Small intestine (tissue), 7 donors: ENCODE measurements at regions not wholly inside any gene's neighbourhood (a gene's known extent, or its start where the extent isn't known, plus 50 kb on each side); places are given as distances from the start of the nearest gene placed in this dataset.
A peak's percentile ranks its signal among the peaks of the same experiment; 100 is the strongest.

Experiments used
- DNase-seq, 2 donors: peaks; one replicate each; pipeline versions ENCODE4 v3.0.0 to v3.0.0-alpha.2; 2013
- FAIRE-seq: peaks from 2 replicates; lab custom pipeline; 2012; peaks lifted over from hg19 to GRCh38; lab: Jason Lieb, UNC
- H3K27ac ChIP-seq, 3 donors: one replicate each; pipeline ENCODE4 v1.5.1; 2013; ENCODE audit warnings: low read length in 2 of 3, mild to moderate bottlenecking in 2 of 3, control low read depth in 1 of 3, inconsistent platforms in 1 of 3, low read depth in 1 of 3, moderate library complexity in 1 of 3
- H3K27me3 ChIP-seq, 3 donors: one replicate each; pipeline ENCODE4 v1.6.1; 2013; ENCODE audit warnings: low read length in 3 of 3, inconsistent platforms in 1 of 3; ENCODE audit not compliant: control insufficient read depth in 3 of 3, insufficient read depth in 3 of 3
- H3K36me3 ChIP-seq, 3 donors: one replicate each; pipeline ENCODE4 v1.6.1; 2013; ENCODE audit warnings: low read length in 3 of 3, inconsistent platforms in 1 of 3, low read depth in 1 of 3, mild to moderate bottlenecking in 1 of 3, moderate library complexity in 1 of 3; ENCODE audit not compliant: control insufficient read depth in 3 of 3, insufficient read depth in 2 of 3
- H3K4me1 ChIP-seq, 3 donors: one replicate each; pipeline ENCODE4 v1.6.1; 2013; ENCODE audit warnings: low read length in 2 of 3, inconsistent platforms in 1 of 3, low read depth in 1 of 3, mild to moderate bottlenecking in 1 of 3, moderate library complexity in 1 of 3; ENCODE audit not compliant: control insufficient read depth in 3 of 3, insufficient read depth in 2 of 3
- H3K4me3 ChIP-seq, 3 donors: one replicate each; pipeline ENCODE4 v1.5.1; 2013; ENCODE audit warnings: low read length in 3 of 3, control low read depth in 1 of 3, inconsistent platforms in 1 of 3, low read depth in 1 of 3, mild to moderate bottlenecking in 1 of 3, moderate library complexity in 1 of 3
- H3K9me3 ChIP-seq, 2 donors: one replicate each; pipeline ENCODE4 v1.6.1; 2013; ENCODE audit warnings: low read depth in 1 of 2, low read length in 1 of 2; ENCODE audit not compliant: control insufficient read depth in 2 of 2, insufficient read depth in 1 of 2
- WGBS, 3 donors: extraction: QIAGEN DNeasy Blood & Tissue Kit; methylation state at CpG; one replicate each; pipeline ENCODE4 v1.1.7; 2013; 5-methylcytosine and 5-hydroxymethylcytosine counted together
- donor health status: healthy with polysubstance abuse.
- donor health status: control.
- donor health status: control.
- donor health status: Bipolar disorder and iron deficiency.
- donor health status: healthy.

DNA sequence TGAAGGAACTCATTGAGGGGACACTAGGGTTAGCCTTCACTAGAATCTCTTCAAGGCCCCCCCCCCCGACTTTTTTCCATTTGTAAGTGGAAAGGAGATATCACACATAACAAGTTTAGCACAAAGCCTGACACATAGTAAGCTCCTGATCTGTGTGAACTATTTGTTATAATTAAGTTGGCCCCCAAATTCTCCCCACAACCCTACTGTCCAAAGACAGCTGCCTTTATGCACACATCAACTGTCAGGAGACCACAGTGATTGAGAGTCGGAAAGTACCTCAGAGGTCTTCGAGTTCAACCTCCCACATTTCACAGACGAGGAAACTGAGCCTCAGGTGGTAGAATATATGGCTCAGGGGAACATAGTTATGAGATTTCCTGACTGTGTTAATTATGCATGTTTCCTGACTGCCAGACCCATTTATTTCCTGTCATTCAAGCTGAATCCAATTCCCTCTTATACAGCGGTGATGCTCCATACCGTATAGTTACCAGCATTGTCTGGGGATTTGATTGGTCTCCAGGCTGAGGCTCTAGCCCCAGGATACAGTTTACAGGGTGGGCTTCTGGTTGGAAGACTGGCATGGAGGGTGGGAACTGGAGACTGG, 227.4 kb upstream of the CMC1 start:
- no peak for DNase-seq
- Histone ChIP-seq H3K4me3 (no peak overlapping the region), H3K36me3 (no peaks in the 10 kb centered on the region), H3K27me3 (peaks cover 0 to 2% (median 0%) of the 10 kb centered on the region in 3 donors), H3K9me3 (no peaks in the 10 kb centered on the region), H3K4me1 (no peaks in the 10 kb centered on the region), H3K27ac (no peak overlapping the region)
- 71 to 80% (median 76%) methylated on average over 6 of the region's 6 CpGs for WGBS, 3 donors
- FAIRE-seq = no peak

DNA sequence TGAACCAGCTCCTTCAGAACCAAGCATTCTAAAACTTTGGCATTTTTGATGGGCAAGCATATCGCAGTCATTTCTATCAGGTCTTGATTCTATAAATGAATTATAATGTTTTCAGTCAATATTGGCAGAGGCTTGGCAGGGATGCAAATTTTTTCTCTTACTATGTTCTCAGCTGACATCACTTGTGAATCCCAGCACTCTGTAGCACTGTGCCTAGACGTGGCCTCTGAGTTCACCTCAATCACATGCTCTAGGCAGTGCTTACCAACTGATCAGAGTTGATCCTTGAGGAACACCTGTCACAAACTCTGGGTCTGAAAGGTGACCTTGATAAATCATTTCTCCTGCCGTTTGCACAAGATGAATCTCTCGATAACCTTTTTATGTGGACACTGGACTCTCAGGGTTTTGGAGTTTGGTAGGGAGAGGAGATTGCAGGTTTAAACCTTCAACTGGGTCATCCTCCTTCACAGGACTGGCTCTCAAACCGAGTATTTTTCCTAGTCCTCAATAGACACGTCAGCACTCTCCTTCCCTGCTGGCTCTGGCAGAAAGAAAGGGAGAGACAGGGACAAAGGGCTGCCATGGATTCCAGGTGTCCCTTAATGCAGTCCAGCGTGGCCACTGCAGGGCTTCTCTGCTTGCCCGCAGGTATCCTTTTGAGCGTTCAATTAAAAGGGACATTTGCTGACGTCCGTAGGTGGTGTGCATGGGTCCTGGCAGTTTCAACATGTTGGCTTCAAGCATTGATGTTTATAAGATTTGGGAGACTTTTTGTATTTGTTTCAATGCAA, 222.3 kb upstream of the CMC1 start:
- no peak overlapping the region for H3K27ac ChIP-seq
- no peak for DNase-seq
- no peak overlapping the region for H3K4me3 ChIP-seq
- peaks cover 0 to 2% (median 0%) of the 10 kb centered on the region in 3 donors for H3K27me3 ChIP-seq
- peaks cover 0 to 4% of the 10 kb centered on the region in 2 donors for H3K9me3 ChIP-seq
- no peak for FAIRE-seq
- WGBS, 3 donors = 70 to 77% (median 72%) methylated on average over 11 of the region's 11 CpGs
- no peaks in the 10 kb centered on the region for H3K4me1 ChIP-seq
- H3K36me3 ChIP-seq = no peaks in the 10 kb centered on the region

DNA sequence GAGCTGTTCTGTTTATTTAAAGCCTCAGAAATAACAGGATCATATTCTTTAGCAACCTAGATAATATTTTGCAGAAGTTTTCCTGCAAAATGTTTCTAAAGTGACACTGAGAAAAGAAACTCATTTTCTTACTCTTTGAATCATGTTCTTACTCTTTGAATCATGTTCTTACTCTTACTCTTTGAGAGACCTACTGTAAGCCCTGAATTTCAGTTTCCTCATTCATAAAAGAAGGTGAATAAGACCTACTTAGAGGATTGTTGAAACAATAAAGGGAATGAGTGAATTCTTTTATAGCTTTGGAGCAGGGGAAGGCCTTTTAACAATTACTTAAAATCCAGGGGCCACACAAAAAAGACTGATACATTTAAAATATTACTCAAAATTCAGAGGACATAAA, 221.7 kb upstream of the CMC1 start:
- Histone ChIP-seq H3K9me3 (peaks cover 0 to 9% of the 10 kb centered on the region in 2 donors), H3K27ac (no peak overlapping the region), H3K4me1 (no peaks in the 10 kb centered on the region), H3K4me3 (no peak overlapping the region), H3K27me3 (peaks cover 0 to 2% (median 0%) of the 10 kb centered on the region in 3 donors), H3K36me3 (no peaks in the 10 kb centered on the region)
- FAIRE-seq = no peak
- DNase-seq = no peak

DNA sequence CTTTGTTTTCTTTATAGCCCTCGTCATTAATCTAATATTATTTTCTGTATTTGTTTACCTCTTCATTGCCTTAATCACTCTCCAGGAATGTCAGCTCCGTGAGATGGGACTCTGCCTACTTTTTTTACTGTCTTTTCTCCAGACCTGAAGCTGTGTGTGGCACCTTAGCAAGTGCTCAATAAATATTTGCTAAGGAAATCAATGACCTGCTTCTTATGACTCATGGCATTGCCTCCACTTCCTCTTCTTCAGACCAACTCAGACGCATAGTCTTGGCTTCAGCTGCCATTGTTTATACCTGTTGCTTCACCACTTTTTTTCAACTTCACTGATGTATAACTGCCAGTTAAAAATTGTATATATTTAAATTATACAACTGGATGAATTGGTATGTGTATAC, 218.5 kb upstream of the CMC1 start:
- Histone ChIP-seq H3K9me3 (peaks cover 0 to 14% of the 10 kb centered on the region in 2 donors), H3K36me3 (no peaks in the 10 kb centered on the region), H3K27ac (no peak overlapping the region), H3K4me1 (no peaks in the 10 kb centered on the region), H3K27me3 (no peaks in the 10 kb centered on the region), H3K4me3 (no peak overlapping the region)
- WGBS, 3 donors = 34 to 49% (median 44%) methylated on average over 3 of the region's 3 CpGs
- DNase-seq (peak in 1 of 2 donors; percentile 2), FAIRE-seq (no peak)

DNA sequence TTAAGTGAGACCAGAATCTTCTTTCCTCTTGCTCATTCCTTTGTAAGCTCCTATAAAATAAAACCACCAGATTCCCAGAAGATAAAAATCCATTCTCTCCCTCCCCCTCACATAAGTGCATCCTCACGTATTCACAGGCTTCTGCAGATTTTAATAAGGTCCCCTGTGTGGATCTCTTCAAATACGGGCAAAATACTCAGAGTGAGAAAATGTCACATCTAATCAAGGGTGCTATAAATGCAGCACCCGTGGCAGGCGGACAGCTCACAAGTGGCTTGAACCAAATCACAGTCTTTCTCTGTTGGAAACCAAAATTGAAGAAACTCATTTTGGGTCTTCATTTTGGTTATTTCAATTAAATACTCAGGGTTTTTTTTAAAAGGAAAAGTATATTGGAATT, 212.9 kb upstream of the CMC1 start:
- H3K4me3 ChIP-seq = no peak overlapping the region
- peaks cover 0 to 23% of the 10 kb centered on the region in 2 donors for H3K9me3 ChIP-seq
- DNase-seq = no peak
- 46 to 55% (median 54%) methylated on average over 4 of the region's 4 CpGs for WGBS, 3 donors
- H3K36me3 ChIP-seq = no peaks in the 10 kb centered on the region
- no peaks in the 10 kb centered on the region for H3K27me3 ChIP-seq
- no peak overlapping the region for H3K27ac ChIP-seq
- no peaks in the 10 kb centered on the region for H3K4me1 ChIP-seq
- FAIRE-seq = no peak

DNA sequence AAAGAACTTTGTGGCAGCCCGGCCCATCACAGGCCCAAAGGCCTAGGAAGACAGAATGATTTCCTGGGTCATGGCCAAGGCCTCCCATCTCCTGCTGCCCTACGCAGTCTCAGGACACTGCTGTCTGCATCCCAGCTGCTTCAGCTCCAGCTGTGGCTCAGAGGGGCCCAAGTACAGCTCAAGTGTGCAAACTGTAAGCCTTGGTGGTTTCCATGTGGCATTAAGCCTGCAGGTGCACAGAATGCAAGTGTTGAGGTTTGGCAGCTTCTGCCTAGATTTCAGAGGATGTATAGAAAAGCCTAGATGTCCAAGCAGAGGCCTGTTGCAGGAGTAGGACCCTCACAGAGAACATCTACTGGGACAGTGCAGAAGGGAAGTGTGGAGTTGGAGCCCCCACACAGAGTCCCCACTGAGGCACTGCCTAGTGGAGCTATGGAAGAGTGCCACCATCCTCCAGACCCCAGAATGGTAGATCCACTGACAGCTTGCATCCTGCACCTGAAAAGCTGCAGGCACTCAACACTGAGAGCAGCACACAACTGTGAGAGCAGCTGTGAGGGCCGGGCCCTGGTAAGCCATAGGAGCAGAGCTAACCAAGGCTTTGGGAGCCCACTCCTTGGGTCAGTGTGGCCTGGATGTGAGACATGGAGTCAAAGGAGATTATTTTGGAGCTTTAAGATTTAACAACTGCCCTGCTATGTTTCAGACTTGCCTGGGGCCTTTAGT, 208.2 kb upstream of the CMC1 start:
- FAIRE-seq = no peak
- Histone ChIP-seq H3K36me3 (no peaks in the 10 kb centered on the region), H3K27me3 (peaks cover 0 to 2% (median 0%) of the 10 kb centered on the region in 3 donors), H3K9me3 (peaks cover 0 to 13% of the 10 kb centered on the region in 2 donors), H3K27ac (no peak overlapping the region), H3K4me1 (no peaks in the 10 kb centered on the region), H3K4me3 (no peak overlapping the region)
- no peak for DNase-seq
- WGBS, 3 donors = 90 to 98% (median 93%) methylated on average over 3 of the region's 3 CpGs

DNA sequence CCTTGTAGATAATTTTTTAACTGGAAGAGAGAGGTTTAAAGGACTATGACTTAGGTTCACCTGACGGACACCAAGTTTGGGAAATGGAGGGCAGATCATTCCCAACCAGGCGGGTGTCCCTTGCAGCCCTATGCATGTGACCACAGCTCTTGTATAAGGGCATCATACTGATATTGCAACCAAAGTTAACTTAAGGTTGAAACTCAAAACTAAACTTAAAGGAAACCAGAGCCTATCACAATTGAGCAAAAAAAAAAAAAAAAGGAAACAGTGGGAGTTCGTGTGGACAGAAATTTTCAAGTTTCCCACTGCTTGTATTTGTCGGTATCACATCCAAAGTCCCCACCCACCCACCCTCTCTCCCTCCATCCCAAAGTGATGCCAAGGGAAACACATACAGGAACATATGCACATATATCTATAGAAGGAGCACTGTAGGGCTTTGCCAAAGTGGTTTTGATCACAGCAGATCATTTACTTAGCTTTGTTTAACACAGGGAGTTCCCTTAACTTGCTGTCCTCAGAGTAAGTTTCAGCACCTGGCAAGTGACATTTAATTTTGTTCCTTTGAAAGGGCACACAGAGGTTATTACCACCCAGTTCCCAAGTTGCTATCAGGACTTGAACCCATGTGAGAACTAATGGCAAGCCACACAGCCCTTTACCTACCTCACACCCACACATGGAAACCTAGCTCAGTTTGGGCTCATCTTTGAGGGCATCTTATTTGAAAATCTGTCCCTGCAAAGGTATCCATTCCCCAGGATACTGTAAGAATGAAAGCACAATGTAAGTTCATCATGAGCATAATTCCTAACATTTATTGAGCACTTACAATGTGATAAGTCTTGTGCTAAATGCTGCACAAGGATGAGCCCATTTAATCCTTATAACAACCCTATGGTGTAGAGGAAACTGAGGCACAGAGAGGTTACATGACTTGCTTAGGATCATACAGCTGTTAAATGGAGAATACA, 204.5 kb upstream of the CMC1 start:
- Histone ChIP-seq H3K4me1 (no peaks in the 10 kb centered on the region), H3K36me3 (no peaks in the 10 kb centered on the region), H3K27me3 (peaks cover 0 to 2% (median 0%) of the 10 kb centered on the region in 3 donors), H3K27ac (no peak overlapping the region), H3K9me3 (peaks cover 0 to 12% of the 10 kb centered on the region in 2 donors), H3K4me3 (no peak overlapping the region)
- DNase-seq (no peak), FAIRE-seq (no peak)
- WGBS, 3 donors = 66 to 80% (median 76%) methylated on average over 4 of the region's 4 CpGs
